CD4-positive, alpha-beta T cell (primary cell): ENCODE measurements at regions not wholly inside any gene's neighbourhood (a gene's known extent, or its start where the extent isn't known, plus 50 kb on each side); places are given as distances from the start of the nearest gene placed in this dataset.

Experiments
- ATAC-seq: fragments of 200-7000 bp; cut with Tn5 transposase; one replicate; pipeline ENCODE4 v1.10.0; 2022; ENCODE audit warnings: mild to moderate bottlenecking; ENCODE audit not compliant: poor library complexity
- CTCF ChIA-PET: fragments of 350-600 bp; sonication (Branson Sonifier 250); formaldehyde crosslinking; loops from one replicate; lab custom pipeline; 2021; ENCODE audit warnings: antibody characterized with exemption, inconsistent platforms; lab: Charles Lee
- POLR2A ChIA-PET: fragments of 350-600 bp; sonication (Branson Sonifier 250); formaldehyde crosslinking; loops from one replicate; lab custom pipeline; 2021; ENCODE audit warnings: antibody characterized with exemption, inconsistent platforms; lab: Charles Lee
- DNase-seq, 14 experiments: peaks; one replicate each; pipeline ENCODE4 v3.0.0-alpha.2; 2013 to 2020; ENCODE audit warnings: mixed read lengths in 2 of 14
- H3K27ac ChIP-seq, 2 donors: one replicate each; pipeline versions ENCODE4 v1.5.1 to v1.7.0; 2013; ENCODE audit warnings: low read length in 2 of 2, low read depth in 1 of 2, mild to moderate bottlenecking in 1 of 2
- H3K27me3 ChIP-seq, 2 experiments: 1 replicate in 1 of 2; 2 replicates in 1 of 2; pipeline versions ENCODE4 v1.6.1 to v1.7.0; 2013; ENCODE audit warnings: low read length in 2 of 2, control low read depth in 1 of 2, mild to moderate bottlenecking in 1 of 2, moderate library complexity in 1 of 2; ENCODE audit not compliant: insufficient read depth in 2 of 2, control insufficient read depth in 1 of 2
- H3K36me3 ChIP-seq: one replicate; pipeline ENCODE4 v1.6.1; 2013; ENCODE audit warnings: low read length, control low read depth; ENCODE audit not compliant: insufficient read depth
- H3K4me1 ChIP-seq: one replicate; pipeline ENCODE4 v1.6.1; 2013; ENCODE audit warnings: low read length, control low read depth; ENCODE audit not compliant: insufficient read depth
- H3K4me3 ChIP-seq: one replicate; pipeline ENCODE4 v1.5.1; 2013; ENCODE audit warnings: mild to moderate bottlenecking, low read length, moderate library complexity
- H3K9me3 ChIP-seq, 2 experiments: 1 replicate in 1 of 2; 2 replicates in 1 of 2; pipeline versions ENCODE4 v1.6.1 to v1.7.0; 2013; ENCODE audit warnings: low read length in 2 of 2, mild to moderate bottlenecking in 2 of 2, control low read depth in 1 of 2, moderate library complexity in 1 of 2; ENCODE audit not compliant: control insufficient read depth in 1 of 2, insufficient read depth in 1 of 2
- H3K27ac Mint-ChIP-seq: one replicate; pipeline ENCODE4 v1.8.0; 2020; ENCODE audit warnings: mixed read lengths
- H3K27me3 Mint-ChIP-seq: one replicate; pipeline ENCODE4 v1.8.0; 2021; ENCODE audit warnings: mixed read lengths
- H3K36me3 Mint-ChIP-seq: one replicate; pipeline ENCODE4 v1.8.0; 2021; ENCODE audit warnings: low read depth, mixed read lengths
- H3K4me1 Mint-ChIP-seq: one replicate; pipeline ENCODE4 v1.8.0; 2021; ENCODE audit warnings: low read depth, mixed read lengths
- H3K4me3 Mint-ChIP-seq: one replicate; pipeline ENCODE4 v1.8.0; 2020; ENCODE audit warnings: mild to moderate bottlenecking, mixed read lengths
- H3K9me3 Mint-ChIP-seq: one replicate; pipeline ENCODE4 v1.8.0; 2020; ENCODE audit warnings: mixed read lengths
- CTCF ChIP-seq: fragments of 200-600 bp; IDR thresholded peaks from one replicate; pipeline ENCODE4 v1.8.0; 2022; ENCODE audit warnings: antibody characterized with exemption, mild to moderate bottlenecking
- intact Hi-C, 2 experiments: fragments of 100-400 bp; cut with DNase I in 1 of 2; cut with micrococcal nuclease in 1 of 2; formaldehyde crosslinking; loops; one replicate each; pipeline versions ENCODE4 v1.15.1 to v1.9.0; 2023 to 2025; cut with DNase I, micrococcal nuclease

GRCh38 chr10:78281627-78282026 is 248.0 kb downstream of the RPS24 start:
- H3K36me3 Mint-ChIP-seq: no peaks in the 10 kb centered on the region
- no peaks in the 10 kb centered on the region for H3K4me1 Mint-ChIP-seq
- no peak overlapping the region for H3K4me3 Mint-ChIP-seq
- CTCF ChIA-PET: no interaction called here
- POLR2A ChIA-PET: no interaction called here
- no peak overlapping the region for H3K27ac ChIP-seq
- H3K27me3 Mint-ChIP-seq: no peaks in the 10 kb centered on the region
- no peak for TF ChIP-seq CTCF
- no peak for ATAC-seq
- H3K9me3 ChIP-seq: no peaks in the 10 kb centered on the region
- H3K4me3 ChIP-seq: no peak overlapping the region
- no peaks in the 10 kb centered on the region for H3K4me1 ChIP-seq
- H3K27ac Mint-ChIP-seq: no peak overlapping the region
- H3K36me3 ChIP-seq: no peaks in the 10 kb centered on the region
- DNase-seq: no peak
- no peaks in the 10 kb centered on the region for H3K9me3 Mint-ChIP-seq
- intact Hi-C loops: no loop called here
- peaks cover 0 to 4% of the 10 kb centered on the region in 2 experiments for H3K27me3 ChIP-seq

GRCh38 chr10:78283069-78283682 is 249.5 kb downstream of the RPS24 start:
- ATAC-seq (no peak), DNase-seq (no peak)
- Mint-ChIP-seq H3K27ac (no peak overlapping the region), H3K4me1 (no peaks in the 10 kb centered on the region), H3K27me3 (no peaks in the 10 kb centered on the region), H3K36me3 (no peaks in the 10 kb centered on the region), H3K9me3 (no peaks in the 10 kb centered on the region), H3K4me3 (no peak overlapping the region)
- CTCF ChIA-PET: no interaction called here
- POLR2A ChIA-PET: no interaction called here
- H3K9me3 ChIP-seq: no peaks in the 10 kb centered on the region
- H3K36me3 ChIP-seq: no peaks in the 10 kb centered on the region
- H3K4me1 ChIP-seq: no peaks in the 10 kb centered on the region
- intact Hi-C loops: no loop called here
- H3K27me3 ChIP-seq: peaks cover 0 to 4% of the 10 kb centered on the region in 2 experiments
- H3K4me3 ChIP-seq: no peak overlapping the region
- TF ChIP-seq CTCF: no peak
- no peak overlapping the region for H3K27ac ChIP-seq

- Histone ChIP-seq H3K27ac (no peak overlapping the region), H3K27me3 (peaks cover 0 to 4% of the 10 kb centered on the region in 2 experiments), H3K4me1 (no peaks in the 10 kb centered on the region), H3K9me3 (no peaks in the 10 kb centered on the region), H3K36me3 (no peaks in the 10 kb centered on the region), H3K4me3 (no peak overlapping the region)
- Mint-ChIP-seq H3K36me3 (no peaks in the 10 kb centered on the region), H3K4me1 (no peaks in the 10 kb centered on the region), H3K27me3 (no peaks in the 10 kb centered on the region), H3K4me3 (no peak overlapping the region), H3K9me3 (no peaks in the 10 kb centered on the region), H3K27ac (no peak overlapping the region)
- intact Hi-C loops: no loop called here
- no peak for TF ChIP-seq CTCF
- ChIA-PET POLR2A (no interaction called here), CTCF (interaction anchor here (1.1 kb wide), 1 partner anchor 42 kb away, joined by 3 read pairs; no protein-coding TSS in a partner anchor)
- DNase-seq (no peak), ATAC-seq (no peak)
These were observed 250.7 kb downstream of the RPS24 start for GRCh38 chr10:78284381-78284780.
